Right forelimb (tissue), 1 donor: ENCODE measurements at regions not wholly inside any gene's neighbourhood (a gene's known extent, or its start where the extent isn't known, plus 50 kb on each side); places are given as distances from the start of the nearest gene placed in this dataset.

Experiments
- DNase-seq: peaks from one replicate; pipeline ENCODE4 v3.0.0-alpha.2; 2018

- no peak for DNase-seq
These were observed 85.8 kb upstream of the WSCD2 start for GRCh38 chr12:108043286-108043685.

- DNase-seq = no peak
These were observed 85.1 kb upstream of the WSCD2 start for GRCh38 chr12:108043750-108044533.

- DNase-seq = no peak
These were observed 83.0 kb upstream of the WSCD2 start for GRCh38 chr12:108046135-108046534.

GRCh38 chr12:108046650-108047049 is 82.4 kb upstream of the WSCD2 start:
- DNase-seq = no peak

- no peak for DNase-seq
These were observed 82.0 kb upstream of the WSCD2 start for GRCh38 chr12:108047071-108047550.

GRCh38 chr12:108048686-108049085 is 80.4 kb upstream of the WSCD2 start:
- DNase-seq = no peak

- DNase-seq = no peak
These were observed 78.4 kb upstream of the WSCD2 start for GRCh38 chr12:108050696-108051095.

GRCh38 chr12:108052260-108052659 is 76.8 kb upstream of the WSCD2 start:
- DNase-seq = no peak

- DNase-seq = no peak
These were observed 75.6 kb upstream of the WSCD2 start for GRCh38 chr12:108053512-108053911.

GRCh38 chr12:108054496-108054895 is 74.6 kb upstream of the WSCD2 start:
- DNase-seq = no peak

GRCh38 chr12:108055141-108055540 is 73.9 kb upstream of the WSCD2 start:
- no peak for DNase-seq

GRCh38 chr12:108060067-108060466 is 69.0 kb upstream of the WSCD2 start:
- DNase-seq = no peak

GRCh38 chr12:108060903-108061302 is 68.2 kb upstream of the WSCD2 start:
- no peak for DNase-seq

GRCh38 chr12:108063192-108063591 is 65.9 kb upstream of the WSCD2 start:
- DNase-seq = no peak

GRCh38 chr12:108065069-108065468 is 64.0 kb upstream of the WSCD2 start:
- DNase-seq = no peak

GRCh38 chr12:108066583-108067577 is 62.2 kb upstream of the WSCD2 start:
- no peak for DNase-seq

GRCh38 chr12:108069651-108070165 is 59.4 kb upstream of the WSCD2 start:
- no peak for DNase-seq

- no peak for DNase-seq
These were observed 53.5 kb upstream of the WSCD2 start for GRCh38 chr12:108075561-108075960.

GRCh38 chr12:108076556-108076955 is 52.5 kb upstream of the WSCD2 start:
- no peak for DNase-seq

- no peak for DNase-seq
These were observed 50.7 kb upstream of the WSCD2 start for GRCh38 chr12:108078428-108078827.
